Adrenal gland (tissue), 9 donors: ENCODE measurements at regions not wholly inside any gene's neighbourhood (a gene's known extent, or its start where the extent isn't known, plus 50 kb on each side); places are given as distances from the start of the nearest gene placed in this dataset.
"Not testable (repeated sequence)": the region's sequence is repeated elsewhere in the genome, so short reads cannot be mapped to it uniquely, and the experiment has no call there.

Experiments
- DNase-seq, 7 donors: peaks; one replicate each; pipeline ENCODE4 v3.0.0-alpha.2; 2019 to 2020
- H3K27ac ChIP-seq, 5 donors: fragments of 200-600 bp; sonication (generic) in 4 of 5; 1 replicate in 3 of 5; 2 replicates in 2 of 5; pipeline versions ENCODE4 v1.5.1 to v1.8.0; 2016 to 2020; ENCODE audit warnings: mild to moderate bottlenecking in 1 of 5
- H3K27me3 ChIP-seq: fragments of 200-600 bp; 2 replicates; pipeline ENCODE4 v1.8.0; 2021
- H3K36me3 ChIP-seq, 2 donors: fragments of 200-600 bp; replicated peaks in 1 of 2; 1 replicate in 1 of 2; 2 replicates in 1 of 2; pipeline versions ENCODE4 v1.5.1 to v1.8.0; 2018 to 2022
- H3K4me1 ChIP-seq, 2 donors: fragments of 200-600 bp; replicated peaks in 1 of 2; 1 replicate in 1 of 2; 2 replicates in 1 of 2; pipeline versions ENCODE4 v1.5.1 to v1.8.0; 2018 to 2021
- H3K4me3 ChIP-seq, 4 donors: fragments of 200-600 bp; sonication (generic) in 3 of 4; one replicate each; pipeline ENCODE4 v1.5.1; 2016 to 2018
- H3K9me3 ChIP-seq, 3 donors: fragments of 200-600 bp; sonication (generic) in 1 of 3; replicated peaks in 1 of 3; 1 replicate in 2 of 3; 2 replicates in 1 of 3; pipeline versions ENCODE4 v1.5.1 to v1.8.0; 2016 to 2021
- CTCF ChIP-seq, 6 experiments: fragments of 450-650 bp in 4 of 6; fragments of 200-600 bp in 2 of 6; sonication (generic) in 1 of 6; IDR thresholded peaks; 1 replicate in 5 of 6; 2 replicates in 1 of 6; pipeline versions ENCODE4 v1.5.1 to v1.8.0; 2016 to 2021; ENCODE audit warnings: antibody characterized with exemption in 6 of 6, mild to moderate bottlenecking in 2 of 6, moderate library complexity in 1 of 6
- POLR2A ChIP-seq, 2 donors: fragments of 450-650 bp; IDR thresholded peaks; one replicate each; pipeline ENCODE4 v1.6.1; 2017; ENCODE audit warnings: antibody characterized with exemption in 2 of 2, mild to moderate bottlenecking in 2 of 2, moderate library complexity in 1 of 2
- WGBS, 4 donors: extraction: QIAGEN DNeasy Blood & Tissue Kit in 2 of 4; methylation state at CpG; one replicate each; pipeline versions ENCODE4 v1.1.5 to v1.1.7; 2013 to 2017; 5-methylcytosine and 5-hydroxymethylcytosine counted together
- intact Hi-C, 2 donors: fragments of 100-400 bp; cut with DNase I; formaldehyde crosslinking; loops; one replicate each; pipeline versions ENCODE4 v1.14.1 to v1.15.0; 2022 to 2023
- donor health status: healthy with polysubstance abuse.
- donor health status: Bipolar disorder and iron deficiency.
- donor health status: DM: yes; HTN: yes; CAD: no.
- donor health status: DM: no; HTN: no; CAD: no.
- donor health status: DM: no; HTN: no; CAD: no.

GRCh38 chr10:5576780-5577624 is 52.2 kb downstream of the CALML3 start:
- no peaks in the 10 kb centered on the region for H3K36me3 ChIP-seq
- no peak overlapping the region for H3K4me3 ChIP-seq
- no peaks in the 10 kb centered on the region for H3K4me1 ChIP-seq
- H3K9me3 ChIP-seq = no peaks in the 10 kb centered on the region
- H3K27me3 ChIP-seq = no peaks in the 10 kb centered on the region
- TF ChIP-seq POLR2A (IDR thresholded peaks at IDR 0.05) (no peak), CTCF (IDR thresholded peaks at IDR 0.05) (no peak)
- WGBS, 4 donors = 80 to 83% (median 83%) methylated on average over 10 to 47 of the region's 47 CpGs
- H3K27ac ChIP-seq = no peak overlapping the region
- intact Hi-C loops = no loop called here
- DNase-seq = no peak

- H3K27ac ChIP-seq, H3K4me1 ChIP-seq, intact Hi-C loops, H3K36me3 ChIP-seq, H3K27me3 ChIP-seq, H3K9me3 ChIP-seq, DNase-seq, H3K4me3 ChIP-seq: not testable (repeated sequence)
- 67 to 86% (median 76%) methylated on average over 4 of the region's 4 CpGs for WGBS, 4 donors
Observed at GRCh38 chr10:5580038-5580428, 55.3 kb downstream of the CALML3 start.

GRCh38 chr10:5581670-5582566 is 57.2 kb downstream of the CALML3 start:
- intact Hi-C loops = no loop called here
- Histone ChIP-seq H3K27ac (no peak overlapping the region), H3K27me3 (no peaks in the 10 kb centered on the region), H3K36me3 (no peaks in the 10 kb centered on the region), H3K4me3 (no peak overlapping the region), H3K9me3 (no peaks in the 10 kb centered on the region), H3K4me1 (no peaks in the 10 kb centered on the region)
- no peak for DNase-seq
- TF ChIP-seq POLR2A (IDR thresholded peaks at IDR 0.05) (no peak), CTCF (IDR thresholded peaks at IDR 0.05) (no peak)
- WGBS, 4 donors = 83 to 85% (median 84%) methylated on average over 9 to 11 of the region's 11 CpGs

- H3K4me3 ChIP-seq = no peak overlapping the region
- 64 to 73% (median 68%) methylated on average over 12 of the region's 12 CpGs for WGBS, 4 donors
- no peaks in the 10 kb centered on the region for H3K4me1 ChIP-seq
- no peaks in the 10 kb centered on the region for H3K27me3 ChIP-seq
- no peak overlapping the region for H3K27ac ChIP-seq
- intact Hi-C loops = no loop called here
- H3K36me3 ChIP-seq = no peaks in the 10 kb centered on the region
- no peak for DNase-seq
- no peaks in the 10 kb centered on the region for H3K9me3 ChIP-seq
- no peak for TF ChIP-seq POLR2A (IDR thresholded peaks at IDR 0.05)
- no peak for TF ChIP-seq CTCF (IDR thresholded peaks at IDR 0.05)
Observed at GRCh38 chr10:5582736-5583135, 58.0 kb downstream of the CALML3 start.
